ENCODE measurements at regions not wholly inside any gene's neighbourhood (a gene's known extent, or its start where the extent isn't known, plus 50 kb on each side); places are given as distances from the start of the nearest gene placed in this dataset.
"Not testable (repeated sequence)": the region's sequence is repeated elsewhere in the genome, so short reads cannot be mapped to it uniquely, and the experiment has no call there.

DNA sequence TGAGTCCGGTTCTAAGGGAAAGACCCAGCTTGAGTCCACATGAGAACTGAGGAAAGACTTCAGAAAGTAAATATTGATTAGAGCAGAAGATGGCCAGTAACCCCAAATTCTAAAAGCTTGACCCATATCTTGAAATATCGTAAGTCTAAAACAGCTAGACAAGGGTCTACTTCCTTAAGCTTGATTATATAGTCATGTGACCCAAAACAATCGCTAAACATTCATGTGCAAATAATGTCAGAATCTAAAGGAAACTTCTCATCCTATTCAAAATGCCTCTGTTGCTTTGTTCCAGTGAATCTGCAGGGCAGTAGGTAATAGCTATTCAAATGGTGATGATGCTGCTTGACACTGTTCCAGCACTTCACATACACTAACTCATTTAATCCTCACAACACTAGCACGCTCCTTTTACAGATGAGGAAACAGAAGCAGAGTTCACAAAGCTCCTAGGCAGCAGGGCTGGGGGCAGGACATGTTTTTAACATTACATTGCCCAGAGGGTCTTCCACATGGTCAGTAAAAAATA is 52.6 kb downstream of the TCF20 start:
- no peak for DNase-seq

DNA sequence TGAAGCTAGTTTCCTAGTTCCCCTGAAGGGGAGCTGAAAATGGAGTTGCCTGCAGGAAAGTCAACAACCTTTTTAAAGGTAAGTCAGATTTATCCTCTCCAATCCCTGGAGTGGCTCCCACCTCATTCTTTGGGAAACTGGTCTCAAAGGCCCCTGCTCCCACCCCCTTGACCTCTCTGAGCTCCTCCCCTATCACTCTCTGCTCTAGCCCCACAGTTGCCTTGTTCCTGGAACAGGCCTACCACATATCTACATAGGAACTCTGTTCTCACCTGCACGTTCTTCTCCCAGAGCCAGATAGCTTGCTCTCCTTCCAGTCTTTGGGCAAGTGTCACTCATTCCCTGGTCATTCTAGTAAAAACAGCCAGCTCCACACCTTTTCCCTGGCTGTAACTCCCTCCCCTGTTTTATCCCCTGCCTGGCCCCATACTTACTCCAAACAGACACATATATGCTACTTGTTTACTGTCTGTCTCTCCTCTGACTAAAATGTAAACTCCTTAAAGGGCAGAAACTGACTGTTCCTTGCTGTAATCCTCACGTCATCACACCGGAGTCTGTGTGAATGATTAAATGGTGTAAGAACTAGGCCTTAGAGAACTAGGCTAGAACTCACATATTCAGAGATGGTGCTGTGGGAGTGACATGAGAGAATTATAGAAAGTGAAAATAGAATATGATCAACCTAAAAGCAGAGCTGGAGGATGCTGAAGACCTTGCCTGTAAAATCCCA is 53.3 kb downstream of the TCF20 start:
- peak; percentile 18 for DNase-seq

DNA sequence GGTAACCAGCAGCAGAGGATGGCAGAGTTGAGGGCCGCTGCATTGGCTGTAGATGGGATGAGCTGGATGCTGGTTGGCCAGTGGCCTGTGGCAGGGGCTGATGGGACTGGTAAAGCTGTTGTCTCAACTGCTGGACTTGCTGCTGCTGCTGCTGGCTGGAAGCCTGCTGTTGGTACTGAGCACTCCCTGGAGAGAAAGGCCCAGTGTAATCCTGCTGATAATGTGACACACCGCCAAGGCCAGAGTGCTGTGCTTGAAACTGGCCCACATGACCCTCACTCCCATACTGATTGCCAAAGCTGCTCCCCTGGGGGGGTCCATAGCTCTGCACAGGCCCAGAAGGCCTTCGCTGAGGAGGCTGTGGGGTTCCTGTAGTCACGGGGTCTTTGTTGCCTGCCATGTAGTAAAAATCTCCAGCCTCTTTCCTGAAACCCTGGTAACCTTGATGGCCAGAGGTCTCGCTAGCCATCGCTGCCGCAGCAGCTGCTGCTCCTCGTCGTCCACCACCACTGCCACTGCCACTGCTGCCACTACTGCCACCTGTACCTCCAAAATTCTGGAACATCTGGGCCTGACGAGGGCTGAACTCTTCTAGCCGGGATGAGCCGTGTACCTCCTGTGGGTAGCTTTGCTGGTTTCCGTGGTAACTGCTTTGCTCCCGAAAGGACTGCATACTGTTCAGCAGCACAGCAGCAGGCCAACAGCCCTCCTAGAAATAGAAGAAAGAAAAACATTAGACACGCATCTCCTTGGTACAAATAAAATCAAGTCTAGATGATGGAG is 55.6 kb downstream of the TCF20 start:
- no peak for DNase-seq

DNA sequence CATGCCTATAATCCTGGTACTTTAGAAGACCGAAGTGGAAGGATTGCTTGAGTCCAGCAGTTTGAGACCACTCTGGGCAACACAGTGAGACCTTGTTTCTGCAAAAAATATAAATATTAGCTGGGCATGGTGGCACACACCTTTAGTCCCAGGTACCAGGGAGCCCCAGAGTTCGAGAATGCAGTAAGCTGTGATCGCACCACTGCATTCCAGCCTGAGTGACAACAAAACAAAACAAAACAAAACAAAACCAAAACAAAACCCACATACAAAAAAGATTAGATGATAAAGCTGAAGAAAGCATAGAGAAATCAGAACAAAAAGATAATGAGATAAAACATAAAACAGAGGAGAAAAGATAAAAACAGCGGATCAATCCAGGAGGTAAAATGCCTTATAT is 62.1 kb downstream of the TCF20 start:
- DNase-seq = no peak

DNA sequence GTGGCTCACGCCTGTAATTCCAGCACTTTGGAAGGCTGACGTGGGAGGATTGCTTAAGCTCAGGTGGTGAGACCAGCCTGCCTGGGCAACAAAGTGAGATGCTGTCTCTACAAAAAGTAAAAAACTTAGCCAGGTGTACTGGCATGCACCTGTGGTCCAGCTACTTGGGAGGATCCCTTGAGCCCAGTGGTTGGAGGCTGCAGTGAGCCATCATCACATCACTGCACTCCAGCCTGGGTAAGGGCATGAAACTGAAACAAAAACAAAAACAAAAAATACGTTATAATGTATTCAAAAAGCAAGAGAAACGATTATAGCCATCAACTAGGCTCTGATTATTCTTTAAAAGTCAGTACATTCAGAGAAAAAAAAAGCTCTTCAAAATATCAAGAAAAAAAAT is 62.5 kb downstream of the TCF20 start:
- no peak for DNase-seq

DNA sequence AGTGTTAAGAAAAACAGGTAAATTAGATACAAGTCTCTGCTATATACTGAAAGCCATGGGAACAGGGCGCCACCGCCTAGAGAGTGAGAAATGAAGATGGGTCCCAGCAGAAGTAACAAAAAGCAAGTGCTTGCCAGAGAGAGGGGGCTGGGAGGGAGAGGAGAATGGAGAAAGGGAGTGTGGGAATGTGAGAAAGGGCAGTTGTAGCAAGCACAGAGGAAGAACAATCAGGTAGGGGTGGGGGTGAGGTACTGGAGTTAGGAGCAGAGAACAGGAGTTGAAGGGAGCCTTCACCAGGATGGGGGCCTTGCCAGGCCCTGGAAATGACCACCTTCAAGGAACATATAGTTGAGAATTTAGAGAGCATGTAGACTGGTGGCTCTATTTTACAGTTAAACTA is 66.8 kb downstream of the TCF20 start:
- no peak for DNase-seq

DNA sequence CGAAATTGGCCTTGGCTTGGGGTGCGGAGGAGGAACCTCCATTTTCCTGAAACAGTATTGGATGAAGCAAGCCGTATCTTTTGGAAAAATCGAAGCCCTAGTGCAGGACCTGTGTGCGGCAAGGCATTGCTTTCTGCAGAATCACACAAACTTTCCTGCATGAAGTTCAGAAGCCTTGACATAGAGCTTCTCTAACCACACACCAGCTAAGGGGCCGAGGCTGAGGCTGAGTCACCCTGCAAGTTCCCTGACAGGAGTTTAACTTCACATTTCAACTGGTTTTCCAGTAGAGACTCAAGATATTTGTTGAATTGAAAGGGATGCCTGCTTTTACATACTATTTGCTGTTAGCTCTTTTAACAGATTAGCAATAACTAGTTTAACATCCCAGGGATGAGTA is 67.8 kb downstream of the TCF20 start:
- peak; percentile 67 for DNase-seq

DNA sequence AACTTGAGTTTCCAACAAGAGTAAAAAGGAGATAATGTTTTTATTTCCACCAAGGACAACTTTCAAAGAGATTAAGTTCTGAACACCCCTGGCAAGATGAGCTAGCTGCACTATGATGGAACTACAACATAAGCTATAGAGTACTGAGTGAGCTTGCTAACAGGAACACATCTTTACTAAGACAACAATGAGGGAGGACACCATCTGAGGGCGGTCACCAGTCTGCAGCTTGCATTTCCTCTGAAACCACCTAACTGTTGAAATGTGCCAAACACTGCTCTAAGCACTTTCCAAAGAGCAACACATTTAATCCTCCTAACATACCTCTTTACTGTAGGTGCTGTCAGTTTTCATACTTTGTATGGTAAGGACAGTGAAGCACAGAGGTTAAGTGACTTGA is 68.4 kb downstream of the TCF20 start:
- no peak for DNase-seq

DNA sequence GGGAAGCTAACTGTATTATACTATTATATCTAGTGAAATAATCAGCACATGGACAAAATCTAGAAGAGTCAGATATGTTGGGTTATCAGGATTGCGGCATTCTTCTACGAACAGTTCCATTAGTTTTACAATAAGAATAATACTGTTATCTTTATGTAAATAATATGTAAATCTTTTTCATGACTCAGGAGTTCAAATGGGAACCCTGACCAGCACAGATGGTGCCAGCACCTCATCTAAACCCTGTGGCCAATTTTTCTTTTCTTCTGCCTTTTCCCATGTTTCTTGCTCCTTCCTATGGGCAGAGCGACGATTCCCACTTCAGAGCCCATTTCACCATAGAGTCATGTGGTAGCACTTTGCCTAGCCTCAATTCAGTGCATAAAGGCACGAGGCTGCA is 68.4 kb upstream of the CYP2D6 start:
- no peak for DNase-seq

DNA sequence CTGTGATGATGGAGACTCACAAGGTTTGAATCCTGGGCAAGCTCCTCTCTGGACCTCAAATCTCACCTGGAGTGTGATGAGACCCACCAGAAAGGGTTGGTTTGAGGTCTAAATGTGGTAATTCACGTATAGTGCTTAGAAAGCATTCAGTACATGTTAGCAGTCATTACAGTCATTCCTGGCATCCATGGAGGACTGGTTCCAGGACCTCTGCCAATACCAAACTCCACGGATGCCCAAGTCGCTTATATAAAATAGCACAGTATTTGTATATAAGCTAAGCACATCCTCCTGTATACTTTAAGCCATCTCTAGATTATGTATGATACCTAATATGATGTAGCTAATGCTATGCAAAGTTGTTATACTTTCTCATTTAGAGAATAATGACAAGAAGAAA is 67.6 kb upstream of the CYP2D6 start:
- no peak for DNase-seq

DNA sequence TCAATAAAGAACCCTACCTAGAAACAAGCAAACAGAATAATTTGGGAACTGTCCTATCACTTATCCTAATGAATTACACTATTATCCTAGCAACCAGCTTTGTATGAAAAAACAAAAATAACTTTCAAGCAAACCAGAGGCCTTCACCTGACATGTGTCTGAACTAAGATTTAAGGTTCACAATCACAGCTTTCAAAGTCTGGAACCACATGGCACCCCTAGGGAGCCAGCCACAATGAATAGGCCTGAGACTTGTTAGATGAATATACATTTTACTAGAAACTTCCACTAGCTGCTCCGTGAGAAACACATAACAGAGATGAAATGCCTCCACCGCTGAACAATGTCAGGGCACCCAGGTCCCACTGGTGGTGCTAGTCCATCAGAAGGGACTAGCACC is 65.8 kb upstream of the CYP2D6 start:
- DNase-seq = no peak

DNA sequence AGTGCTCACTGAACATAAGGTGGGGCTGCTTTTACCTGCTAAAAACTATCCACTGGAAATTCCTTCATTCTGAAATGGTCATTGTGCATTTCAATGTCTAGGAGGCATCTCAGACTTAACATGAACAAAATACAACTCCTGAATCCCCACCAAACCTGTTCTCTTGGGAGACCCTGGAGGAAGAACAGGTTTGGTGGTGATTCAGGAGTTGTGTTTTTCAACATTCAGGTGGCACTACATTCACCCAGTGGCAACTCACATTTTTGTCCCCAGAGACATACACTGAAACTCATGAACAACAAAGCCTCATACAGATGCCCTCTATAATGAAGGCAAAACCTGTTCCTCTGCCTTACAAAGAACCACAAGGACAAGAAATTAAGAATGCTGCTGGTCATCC is 64.3 kb upstream of the CYP2D6 start:
- no peak for DNase-seq

DNA sequence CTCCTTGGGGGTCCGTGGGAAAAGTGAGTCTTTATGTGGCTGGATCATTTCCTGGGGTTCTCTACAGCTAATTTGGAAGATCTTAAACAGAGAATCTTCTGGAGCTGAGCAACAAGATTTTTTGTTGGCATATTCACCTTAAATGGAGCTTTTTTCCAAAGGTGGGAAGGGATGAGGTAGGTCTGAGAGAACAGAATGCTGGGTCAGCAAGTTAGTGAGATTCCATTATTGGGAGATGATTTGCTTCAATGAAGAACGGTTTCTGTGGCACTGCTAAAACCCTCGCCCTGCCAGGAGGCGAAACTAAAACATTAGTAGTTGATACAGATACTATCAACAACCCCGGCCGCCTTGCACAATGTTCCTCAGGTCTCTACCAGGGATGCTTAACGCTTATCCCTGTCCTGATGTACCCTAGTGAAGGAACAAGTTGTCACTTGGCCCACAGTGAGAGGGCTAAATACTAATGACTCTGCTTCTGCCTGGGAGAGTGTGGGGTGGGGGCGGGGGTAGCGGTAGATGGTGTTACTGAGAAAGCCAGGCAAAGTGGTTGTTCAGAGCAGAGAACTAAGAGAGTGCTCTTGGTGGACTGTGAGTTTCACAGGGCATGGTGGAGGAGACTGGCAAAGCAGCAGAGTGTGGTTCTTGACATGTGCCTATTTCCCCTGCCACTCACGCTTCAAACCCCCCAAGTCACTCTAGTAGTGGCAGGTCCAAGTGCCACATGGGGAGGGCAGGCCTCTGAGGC is 63.7 kb upstream of the CYP2D6 start:
- no peak for DNase-seq

DNA sequence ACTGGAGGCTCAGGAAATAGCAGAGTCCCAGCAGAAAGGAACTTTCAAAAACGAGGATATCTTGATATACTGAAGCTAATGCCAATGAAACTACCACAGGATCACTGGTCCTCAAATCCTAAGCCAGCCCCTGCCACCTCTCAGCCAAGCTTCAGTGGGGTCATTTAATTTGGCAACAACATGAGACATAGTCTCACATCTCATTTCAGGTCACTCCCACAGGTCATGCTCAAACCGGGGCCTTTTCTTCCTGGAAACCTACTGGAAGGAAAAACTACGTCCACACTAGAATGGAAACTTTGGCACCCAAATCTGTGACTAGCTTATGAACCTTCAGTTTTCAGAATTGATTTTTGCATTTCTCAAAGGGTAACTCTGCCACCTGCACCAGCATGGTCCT is 61.9 kb upstream of the CYP2D6 start:
- no peak for DNase-seq

DNA sequence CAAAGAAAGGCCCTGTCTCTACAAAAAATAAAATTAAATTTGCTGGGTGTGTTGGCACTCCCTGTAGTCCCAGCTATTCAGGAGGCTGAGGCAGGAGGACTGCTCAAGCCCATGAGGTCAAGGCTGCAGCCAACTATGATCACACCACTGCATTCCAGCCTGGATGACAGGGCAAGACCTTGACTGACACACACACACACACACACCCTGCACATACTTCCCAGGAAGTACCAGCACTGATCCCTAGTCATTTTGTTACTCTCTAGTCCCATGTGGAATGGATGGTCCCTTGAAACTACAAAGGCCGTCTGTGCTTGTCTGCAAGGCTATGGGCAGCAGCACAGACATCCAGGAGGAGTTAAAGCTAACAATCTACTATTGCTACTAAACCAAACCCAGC is 59.7 kb upstream of the CYP2D6 start:
- DNase-seq = no peak

DNA sequence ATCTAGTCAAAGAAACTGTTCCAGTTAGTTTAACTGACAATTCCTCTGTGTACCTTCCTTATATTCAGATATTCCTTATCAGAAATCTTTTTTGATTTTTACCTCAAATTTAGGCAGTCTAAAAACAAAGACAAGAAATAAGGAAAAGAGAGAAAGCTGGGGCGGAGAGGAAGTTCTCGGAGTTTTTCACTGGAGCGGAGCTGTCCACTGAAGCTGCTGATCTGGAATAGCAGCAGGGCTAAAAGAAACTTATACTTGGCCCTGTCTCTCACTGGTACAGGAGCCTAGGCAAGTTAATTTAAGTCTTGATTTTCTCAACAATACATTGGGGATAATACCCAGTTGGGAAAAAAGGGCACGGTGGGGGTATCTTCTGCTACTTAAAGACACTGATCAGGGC is 59.2 kb upstream of the CYP2D6 start:
- DNase-seq = no peak

DNA sequence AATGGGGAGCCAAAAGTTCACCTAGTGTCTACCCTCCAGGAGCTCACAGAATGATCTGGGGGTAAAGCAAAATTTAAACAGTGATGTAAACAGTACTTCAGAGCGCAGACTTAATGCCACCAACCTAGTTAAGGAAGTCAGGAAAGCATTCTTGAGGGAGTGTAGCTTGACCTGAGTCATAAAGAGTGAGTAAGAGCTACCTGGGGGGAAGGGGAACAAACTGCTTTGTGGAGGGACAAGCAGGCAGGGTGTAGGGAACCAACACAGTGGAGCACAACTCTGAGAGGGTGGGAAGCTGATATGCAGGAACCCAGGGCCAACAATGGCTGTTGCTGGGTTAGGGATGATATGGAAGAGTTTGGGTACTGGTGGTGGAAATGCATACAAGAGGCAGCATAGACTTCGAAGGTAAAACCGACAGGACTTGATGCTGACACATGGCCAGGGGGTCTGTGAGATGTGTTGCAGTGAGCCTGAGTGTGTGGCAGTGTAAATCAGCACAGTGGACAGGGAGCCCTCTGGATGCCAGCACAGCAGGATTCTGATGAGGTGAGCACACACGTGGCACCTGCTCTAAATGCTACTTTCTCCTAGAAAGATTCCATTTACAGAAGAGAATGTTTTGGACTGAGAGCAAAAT is 58.3 kb upstream of the CYP2D6 start:
- DNase-seq = no peak

DNA sequence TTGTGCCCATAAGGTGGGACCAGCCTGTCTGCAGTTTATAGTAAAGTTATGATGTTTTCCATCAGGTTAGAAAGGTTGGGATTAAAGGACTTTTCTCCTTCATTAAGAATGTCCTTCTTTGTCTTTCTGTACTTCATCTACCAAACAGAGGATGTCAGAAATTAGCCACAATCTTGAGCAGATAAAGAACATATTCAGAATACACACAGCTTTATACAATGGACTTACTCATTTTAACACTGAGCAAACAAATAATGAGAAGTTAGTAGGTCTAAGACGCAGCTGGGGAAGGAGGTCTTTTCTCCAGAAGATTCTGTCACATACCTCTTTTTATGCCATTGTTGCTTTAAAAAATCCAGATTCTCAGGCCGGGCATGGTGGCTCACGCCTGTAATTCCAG is 57.0 kb upstream of the CYP2D6 start:
- no peak for DNase-seq

DNA sequence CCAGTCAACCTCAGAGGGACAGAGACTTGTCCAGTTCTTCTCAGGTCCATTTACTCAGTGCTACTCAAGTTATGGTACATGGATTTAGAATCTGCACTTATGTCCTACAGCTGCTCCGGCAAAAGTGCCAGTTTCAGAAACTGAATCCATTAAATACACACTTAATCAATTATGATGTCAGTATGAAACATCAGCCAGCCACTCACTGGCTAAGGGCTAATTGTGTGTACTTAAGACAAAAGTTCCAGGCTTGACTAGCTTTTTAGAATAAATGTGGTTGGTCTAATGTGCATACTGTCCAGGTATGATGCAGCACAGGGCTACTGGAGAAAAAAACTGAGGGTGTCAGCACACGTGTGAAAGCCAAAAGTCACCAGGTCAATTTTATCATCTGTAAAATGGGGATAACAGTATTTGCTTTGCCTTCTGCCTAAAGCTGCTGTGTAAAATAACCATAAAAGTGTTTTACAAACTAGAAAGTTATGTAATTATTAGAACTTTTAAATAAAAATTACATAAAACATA is 55.4 kb upstream of the CYP2D6 start:
- no peak for DNase-seq

DNA sequence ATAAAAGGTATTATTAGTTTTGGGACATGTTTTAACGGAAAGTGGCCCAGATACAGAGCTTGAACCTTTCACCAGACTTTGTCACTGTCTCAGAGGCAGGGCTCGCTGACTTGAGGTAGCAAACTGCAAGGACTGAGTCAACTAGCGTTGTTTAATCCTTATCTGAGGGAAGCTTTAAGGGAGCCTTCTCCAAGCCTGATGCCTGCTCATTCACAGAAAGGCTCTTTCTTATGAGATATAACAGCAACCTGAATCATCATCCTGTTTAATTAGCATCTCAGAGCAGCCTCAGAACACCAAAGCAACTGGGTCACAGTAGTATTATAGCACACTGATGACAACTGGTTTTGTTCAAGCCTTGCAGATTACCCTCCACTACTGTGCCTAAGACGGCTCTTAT is 54.2 kb upstream of the CYP2D6 start:
- peak; percentile 48 for DNase-seq

DNA sequence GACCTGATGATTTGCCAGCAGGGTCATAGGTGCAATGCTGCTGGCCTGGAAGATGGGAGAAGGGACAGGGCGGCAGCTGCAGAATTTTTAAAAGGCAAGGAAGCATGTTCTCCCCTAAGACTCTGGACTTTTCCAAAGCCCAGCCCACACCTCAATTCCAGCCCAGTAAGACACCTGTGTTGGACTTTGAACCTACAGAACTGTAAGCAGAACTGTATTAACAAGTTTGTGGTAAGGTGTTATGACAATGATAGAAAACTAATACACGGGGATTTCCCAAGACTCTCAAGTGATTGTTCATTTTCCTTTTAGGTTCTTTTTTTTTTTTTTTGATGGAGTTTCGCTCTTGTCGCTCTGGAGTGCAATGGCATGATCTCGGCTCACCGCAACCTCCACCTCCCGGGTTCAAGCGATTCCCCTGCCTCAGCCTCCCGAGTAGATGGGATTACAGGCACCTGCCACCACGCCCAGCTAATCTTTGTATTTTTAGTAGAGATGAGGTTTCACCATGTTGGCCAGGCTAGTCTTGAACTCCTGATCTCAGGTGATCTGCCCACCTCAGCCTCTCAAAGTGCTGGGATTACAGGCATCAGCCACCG is 53.0 kb upstream of the CYP2D6 start:
- DNase-seq = not testable (repeated sequence)

DNA sequence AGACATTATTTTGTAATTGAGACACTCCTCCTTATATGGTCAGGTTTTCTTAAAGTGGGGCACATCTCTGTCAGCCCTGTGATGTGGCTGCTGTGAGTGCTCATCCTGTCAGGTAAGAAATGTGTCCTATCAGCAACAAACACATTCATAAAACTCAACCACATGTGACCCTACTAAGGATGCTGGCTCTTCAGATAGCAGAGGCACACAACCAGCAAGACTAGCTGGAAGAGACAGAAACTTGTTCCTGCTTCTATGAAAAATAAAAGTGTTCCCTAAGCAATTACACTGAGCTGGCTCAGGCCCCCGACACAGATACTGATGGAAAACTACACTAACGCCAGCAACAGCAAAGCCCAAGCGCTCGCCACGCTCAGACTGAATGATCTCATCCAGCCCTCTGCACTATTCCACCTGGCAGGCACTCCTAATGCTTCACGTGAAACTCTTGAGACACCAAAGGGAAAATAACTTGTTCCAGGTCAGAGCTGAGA is 49.8 kb upstream of the CYP2D6 start:
- DNase-seq = peak; percentile 48
